GM23338 (cell line): ENCODE measurements at regions not wholly inside any gene's neighbourhood (a gene's known extent, or its start where the extent isn't known, plus 50 kb on each side); places are given as distances from the start of the nearest gene placed in this dataset.

Experiments
- ATAC-seq: fragments of 200-7000 bp; cut with Tn5 transposase; 3 replicates; pipeline ENCODE4 v1.9.1; 2020
- DNase-seq: peaks from one replicate; pipeline ENCODE4 v3.0.0-alpha.2; 2015; ENCODE audit warnings: low spot score
- H2AFZ ChIP-seq: fragments of 200-600 bp; sonication (generic); 2 replicates; pipeline ENCODE4 v1.8.0; 2016; ENCODE audit warnings: antibody characterized with exemption, mild to moderate bottlenecking, moderate library complexity
- H3F3A ChIP-seq: fragments of 200-600 bp; sonication (generic); replicated peaks from 2 replicates; pipeline ENCODE4 v1.8.0; 2017; ENCODE audit warnings: antibody characterized with exemption, mixed run types, low read depth
- H3K27ac ChIP-seq: fragments of 200-600 bp; sonication (generic); 2 replicates; pipeline ENCODE4 v1.6.1; 2016; ENCODE audit warnings: low read depth
- H3K27me3 ChIP-seq: fragments of 200-600 bp; sonication (generic); 2 replicates; pipeline ENCODE4 v1.8.0; 2016; ENCODE audit warnings: mild to moderate bottlenecking, mixed run types, moderate library complexity; ENCODE audit not compliant: insufficient read depth
- H3K36me3 ChIP-seq: fragments of 200-600 bp; sonication (generic); 2 replicates; pipeline ENCODE4 v1.8.0; 2016; ENCODE audit warnings: mild to moderate bottlenecking; ENCODE audit not compliant: insufficient read depth
- H3K4me1 ChIP-seq: fragments of 200-600 bp; sonication (generic); 2 replicates; pipeline ENCODE4 v1.8.0; 2016; ENCODE audit warnings: mild to moderate bottlenecking, moderate library complexity; ENCODE audit not compliant: insufficient read depth
- H3K4me2 ChIP-seq: fragments of 200-600 bp; sonication (generic); 2 replicates; pipeline ENCODE4 v1.7.1; 2017; ENCODE audit warnings: mixed run types
- H3K4me3 ChIP-seq: fragments of 200-600 bp; sonication (generic); 2 replicates; pipeline ENCODE4 v1.6.1; 2016; ENCODE audit warnings: mixed run types
- H3K79me2 ChIP-seq: fragments of 200-600 bp; sonication (generic); replicated peaks from 2 replicates; pipeline ENCODE4 v1.8.0; 2017; ENCODE audit warnings: mild to moderate bottlenecking; ENCODE audit not compliant: insufficient read depth
- H3K9me2 ChIP-seq: fragments of 200-600 bp; sonication (generic); 2 replicates; pipeline ENCODE4 v1.8.0; 2017; ENCODE audit not compliant: insufficient read depth
- H4K20me1 ChIP-seq: fragments of 200-600 bp; sonication (generic); replicated peaks from 2 replicates; pipeline ENCODE4 v1.8.0; 2017; ENCODE audit warnings: mild to moderate bottlenecking; ENCODE audit not compliant: insufficient read depth
- H3K27ac Mint-ChIP-seq: 2 replicates; pipeline ENCODE4 v1.8.0; 2020; ENCODE audit warnings: inconsistent platforms, mild to moderate bottlenecking, moderate library complexity, mixed read lengths
- H3K27me3 Mint-ChIP-seq: 3 replicates; pipeline ENCODE4 v1.8.0; 2022; ENCODE audit warnings: low read depth, mild to moderate bottlenecking, moderate library complexity, mixed read lengths, inconsistent platforms; ENCODE audit not compliant: insufficient read depth, poor library complexity
- H3K36me3 Mint-ChIP-seq: 3 replicates; pipeline ENCODE4 v1.8.0; 2021; ENCODE audit warnings: low read depth, mild to moderate bottlenecking, inconsistent platforms, moderate library complexity, mixed read lengths
- H3K4me1 Mint-ChIP-seq: 3 replicates; pipeline ENCODE4 v1.8.0; 2020; ENCODE audit warnings: mild to moderate bottlenecking, inconsistent platforms, mixed read lengths
- H3K4me3 Mint-ChIP-seq: 3 replicates; pipeline ENCODE4 v1.8.0; 2021; ENCODE audit warnings: moderate library complexity, mild to moderate bottlenecking, inconsistent platforms, mixed read lengths
- H3K9me3 Mint-ChIP-seq: 3 replicates; pipeline ENCODE4 v1.8.0; 2020; ENCODE audit warnings: moderate library complexity, mild to moderate bottlenecking, inconsistent platforms, mixed read lengths
- CTCF ChIP-seq, 2 experiments: fragments of 200-600 bp in 1 of 2; sonication (generic) in 1 of 2; conservative IDR thresholded peaks; 2 replicates each; pipeline versions ENCODE4 v1.5.1 to v1.6.1; 2016 to 2017; ENCODE audit warnings: antibody characterized with exemption in 2 of 2, low read depth in 2 of 2, mild to moderate bottlenecking in 2 of 2, moderate library complexity in 1 of 2
- EZH2 ChIP-seq: fragments of 200-600 bp; sonication (generic); IDR thresholded peaks from one replicate; pipeline ENCODE4 v1.8.0; 2017; ENCODE audit warnings: antibody characterized with exemption, mild to moderate bottlenecking, low read depth; ENCODE audit not compliant: unreplicated experiment
- EZH2phosphoT487 ChIP-seq: fragments of 200-600 bp; sonication (generic); IDR thresholded peaks from one replicate; pipeline ENCODE4 v1.8.1; 2018; ENCODE audit warnings: antibody characterized with exemption; ENCODE audit not compliant: unreplicated experiment
- NANOG ChIP-seq: IDR thresholded peaks from 2 replicates; pipeline ENCODE4 v1.6.1; 2016; ENCODE audit warnings: antibody characterized with exemption, borderline replicate concordance
- POLR2AphosphoS5 ChIP-seq: IDR thresholded peaks from 2 replicates; pipeline ENCODE4 v1.6.1; 2016; ENCODE audit warnings: antibody characterized with exemption, low read depth
- STAT1 ChIP-seq: IDR thresholded peaks from one replicate; pipeline ENCODE4 v1.6.1; 2016; ENCODE audit warnings: antibody characterized with exemption; ENCODE audit not compliant: unreplicated experiment
- ZNF114 ChIP-seq: fragments of 250-450 bp; sonication (Bioruptor Pico); IDR thresholded peaks from 2 replicates; pipeline ENCODE4 v1.5.0; 2020; ENCODE audit warnings: mild to moderate bottlenecking, moderate library complexity
- TF ChIP-seq, protein P1 (sequence below): IDR thresholded peaks from one replicate; pipeline ENCODE4 v1.6.1; 2018; ENCODE audit warnings: antibody characterized with exemption; ENCODE audit not compliant: unreplicated experiment
- TF ChIP-seq, protein P2 (sequence below): IDR thresholded peaks from 2 replicates; pipeline ENCODE4 v1.6.1; 2016; ENCODE audit warnings: antibody characterized with exemption

DNA sequence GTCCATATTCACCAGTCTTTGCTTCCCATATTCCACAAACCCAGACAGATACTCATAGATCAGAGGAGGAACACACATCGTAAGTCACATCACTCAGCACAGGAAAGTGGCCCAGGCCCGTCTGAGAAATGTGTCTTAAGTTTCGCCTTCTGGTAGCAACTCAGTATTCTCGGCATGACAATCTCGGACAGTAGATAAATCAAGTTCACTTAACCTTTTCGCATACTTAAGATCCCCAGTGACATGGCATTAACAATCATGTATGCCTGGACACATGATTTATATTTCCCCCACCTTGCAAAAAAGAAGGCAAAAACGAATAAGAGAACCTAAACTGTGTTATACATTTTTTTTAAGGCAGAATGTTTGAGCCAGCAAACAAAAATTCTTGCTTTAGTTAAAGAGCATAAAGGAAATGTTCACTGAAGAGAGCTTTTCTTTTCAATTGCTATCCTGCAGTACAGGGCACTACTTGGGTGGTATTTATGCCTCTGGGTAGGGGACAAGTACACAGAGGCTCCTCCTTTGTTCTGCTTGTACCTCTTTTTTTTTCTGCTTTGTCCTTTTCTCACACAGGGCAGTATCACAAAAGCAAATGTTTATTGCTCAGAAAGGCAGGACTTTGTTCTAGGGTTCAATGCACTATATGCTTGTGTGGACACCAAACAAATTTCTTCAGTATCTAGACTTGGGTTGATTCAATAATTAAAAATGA is 360.6 kb downstream of the TDRD3 start:
- ATAC-seq (peak; percentile 20; the same call in 2 of the 3 replicates), DNase-seq (peak; percentile 9)
- Histone ChIP-seq H3K27ac (no peak overlapping the region), H3F3A (no peaks in the 10 kb centered on the region), H3K36me3 (no peaks in the 10 kb centered on the region), H3K79me2 (no peaks in the 10 kb centered on the region), H2AFZ (no peak overlapping the region), H3K27me3 (no peaks in the 10 kb centered on the region), H3K4me2 (no peak overlapping the region), H3K4me1 (peaks cover 53% of the 10 kb centered on the region), H4K20me1 (no peaks in the 10 kb centered on the region), H3K4me3 (no peak overlapping the region), H3K9me2 (peaks cover 4% of the 10 kb centered on the region; the same call in 1 of the 2 replicates)
- Mint-ChIP-seq H3K4me1 (peaks cover 32% of the 10 kb centered on the region), H3K4me3 (no peak overlapping the region), H3K27ac (0 out of 2 replicates have a peak overlapping the region, but pooled peaks have one; percentile 27), H3K27me3 (no peaks in the 10 kb centered on the region), H3K9me3 (no peaks in the 10 kb centered on the region), H3K36me3 (no peaks in the 10 kb centered on the region)
- TF ChIP-seq CTCF (conservative IDR thresholded peaks at IDR 0.05; ENCODE audit: low read depth in 2 of 2) (no peak), EZH2phosphoT487 (no peak), POLR2AphosphoS5 (no peak), NANOG (no peak)
- TF ChIP-seq, protein P1, sequence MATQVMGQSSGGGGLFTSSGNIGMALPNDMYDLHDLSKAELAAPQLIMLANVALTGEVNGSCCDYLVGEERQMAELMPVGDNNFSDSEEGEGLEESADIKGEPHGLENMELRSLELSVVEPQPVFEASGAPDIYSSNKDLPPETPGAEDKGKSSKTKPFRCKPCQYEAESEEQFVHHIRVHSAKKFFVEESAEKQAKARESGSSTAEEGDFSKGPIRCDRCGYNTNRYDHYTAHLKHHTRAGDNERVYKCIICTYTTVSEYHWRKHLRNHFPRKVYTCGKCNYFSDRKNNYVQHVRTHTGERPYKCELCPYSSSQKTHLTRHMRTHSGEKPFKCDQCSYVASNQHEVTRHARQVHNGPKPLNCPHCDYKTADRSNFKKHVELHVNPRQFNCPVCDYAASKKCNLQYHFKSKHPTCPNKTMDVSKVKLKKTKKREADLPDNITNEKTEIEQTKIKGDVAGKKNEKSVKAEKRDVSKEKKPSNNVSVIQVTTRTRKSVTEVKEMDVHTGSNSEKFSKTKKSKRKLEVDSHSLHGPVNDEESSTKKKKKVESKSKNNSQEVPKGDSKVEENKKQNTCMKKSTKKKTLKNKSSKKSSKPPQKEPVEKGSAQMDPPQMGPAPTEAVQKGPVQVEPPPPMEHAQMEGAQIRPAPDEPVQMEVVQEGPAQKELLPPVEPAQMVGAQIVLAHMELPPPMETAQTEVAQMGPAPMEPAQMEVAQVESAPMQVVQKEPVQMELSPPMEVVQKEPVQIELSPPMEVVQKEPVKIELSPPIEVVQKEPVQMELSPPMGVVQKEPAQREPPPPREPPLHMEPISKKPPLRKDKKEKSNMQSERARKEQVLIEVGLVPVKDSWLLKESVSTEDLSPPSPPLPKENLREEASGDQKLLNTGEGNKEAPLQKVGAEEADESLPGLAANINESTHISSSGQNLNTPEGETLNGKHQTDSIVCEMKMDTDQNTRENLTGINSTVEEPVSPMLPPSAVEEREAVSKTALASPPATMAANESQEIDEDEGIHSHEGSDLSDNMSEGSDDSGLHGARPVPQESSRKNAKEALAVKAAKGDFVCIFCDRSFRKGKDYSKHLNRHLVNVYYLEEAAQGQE, result no peak
- TF ChIP-seq, protein P2, sequence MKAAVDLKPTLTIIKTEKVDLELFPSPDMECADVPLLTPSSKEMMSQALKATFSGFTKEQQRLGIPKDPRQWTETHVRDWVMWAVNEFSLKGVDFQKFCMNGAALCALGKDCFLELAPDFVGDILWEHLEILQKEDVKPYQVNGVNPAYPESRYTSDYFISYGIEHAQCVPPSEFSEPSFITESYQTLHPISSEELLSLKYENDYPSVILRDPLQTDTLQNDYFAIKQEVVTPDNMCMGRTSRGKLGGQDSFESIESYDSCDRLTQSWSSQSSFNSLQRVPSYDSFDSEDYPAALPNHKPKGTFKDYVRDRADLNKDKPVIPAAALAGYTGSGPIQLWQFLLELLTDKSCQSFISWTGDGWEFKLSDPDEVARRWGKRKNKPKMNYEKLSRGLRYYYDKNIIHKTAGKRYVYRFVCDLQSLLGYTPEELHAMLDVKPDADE, result no peak

- Histone ChIP-seq H3K79me2 (no peaks in the 10 kb centered on the region), H3K4me1 (peaks cover 53% of the 10 kb centered on the region), H2AFZ (peak overlapping the region; percentile 80; the same call in 1 of the 2 replicates), H3K9me2 (peaks cover 4% of the 10 kb centered on the region; the same call in 1 of the 2 replicates), H3K4me2 (no peak overlapping the region), H3F3A (no peaks in the 10 kb centered on the region), H3K4me3 (no peak overlapping the region), H4K20me1 (no peaks in the 10 kb centered on the region), H3K27ac (no peak overlapping the region), H3K27me3 (no peaks in the 10 kb centered on the region), H3K36me3 (no peaks in the 10 kb centered on the region)
- no peaks in the 10 kb centered on the region for H3K27me3 Mint-ChIP-seq
- H3K4me3 Mint-ChIP-seq, result no peak overlapping the region
- H3K4me1 Mint-ChIP-seq, result peaks cover 34% of the 10 kb centered on the region
- peak overlapping the region; percentile 51 for H3K27ac Mint-ChIP-seq
- H3K9me3 Mint-ChIP-seq, result no peaks in the 10 kb centered on the region
- no peaks in the 10 kb centered on the region for H3K36me3 Mint-ChIP-seq
- DNase-seq, result peak; percentile 24
- ATAC-seq, result peak; percentile 27
- no peak for TF ChIP-seq POLR2AphosphoS5
- no peak for TF ChIP-seq ZNF114
- no peak for TF ChIP-seq EZH2
- no peak for TF ChIP-seq STAT1
- TF ChIP-seq, protein P1, result no peak
These were observed 359.3 kb downstream of the TDRD3 start for GRCh38 chr13:60756306-60756705.
